ENCODE measurements at regions not wholly inside any gene's neighbourhood (a gene's known extent, or its start where the extent isn't known, plus 50 kb on each side); places are given as distances from the start of the nearest gene placed in this dataset.

- no peak for TF ChIP-seq CTCF (IDR thresholded peaks at IDR 0.05)
- no peak for TF ChIP-seq POLR2A (IDR thresholded peaks at IDR 0.05)
Observed at GRCh38 chr10:3380406-3381050, 207.9 kb upstream of the PITRM1 start.
